Kidney epithelial cell (primary cell): ENCODE measurements at regions not wholly inside any gene's neighbourhood (a gene's known extent, or its start where the extent isn't known, plus 50 kb on each side); places are given as distances from the start of the nearest gene placed in this dataset.

Experiments used
- DNase-seq: peaks from one replicate; pipeline ENCODE4 v3.0.0-alpha.2; 2010; ENCODE audit warnings: low read depth
- H3K27me3 ChIP-seq: 2 replicates; pipeline ENCODE4 v1.6.0; 2011; ENCODE audit warnings: low read length; ENCODE audit not compliant: control insufficient read depth, insufficient read depth
- H3K36me3 ChIP-seq: 2 replicates; pipeline ENCODE4 v1.5.1; 2011; ENCODE audit warnings: low read length; ENCODE audit not compliant: control insufficient read depth, insufficient read depth
- H3K4me3 ChIP-seq: 2 replicates; pipeline ENCODE4 v1.5.1; 2011; ENCODE audit warnings: low read depth, mild to moderate bottlenecking, control low read depth, low read length
- TF ChIP-seq, protein P1 (sequence below): IDR thresholded peaks from 2 replicates; pipeline ENCODE4 v1.5.1; 2011; ENCODE audit warnings: mild to moderate bottlenecking, moderate library complexity, low read length, control low read depth, inconsistent platforms; ENCODE audit not compliant: insufficient read depth, poor library complexity, severe bottlenecking

- DNase-seq = no peak
- TF ChIP-seq, protein P1, sequence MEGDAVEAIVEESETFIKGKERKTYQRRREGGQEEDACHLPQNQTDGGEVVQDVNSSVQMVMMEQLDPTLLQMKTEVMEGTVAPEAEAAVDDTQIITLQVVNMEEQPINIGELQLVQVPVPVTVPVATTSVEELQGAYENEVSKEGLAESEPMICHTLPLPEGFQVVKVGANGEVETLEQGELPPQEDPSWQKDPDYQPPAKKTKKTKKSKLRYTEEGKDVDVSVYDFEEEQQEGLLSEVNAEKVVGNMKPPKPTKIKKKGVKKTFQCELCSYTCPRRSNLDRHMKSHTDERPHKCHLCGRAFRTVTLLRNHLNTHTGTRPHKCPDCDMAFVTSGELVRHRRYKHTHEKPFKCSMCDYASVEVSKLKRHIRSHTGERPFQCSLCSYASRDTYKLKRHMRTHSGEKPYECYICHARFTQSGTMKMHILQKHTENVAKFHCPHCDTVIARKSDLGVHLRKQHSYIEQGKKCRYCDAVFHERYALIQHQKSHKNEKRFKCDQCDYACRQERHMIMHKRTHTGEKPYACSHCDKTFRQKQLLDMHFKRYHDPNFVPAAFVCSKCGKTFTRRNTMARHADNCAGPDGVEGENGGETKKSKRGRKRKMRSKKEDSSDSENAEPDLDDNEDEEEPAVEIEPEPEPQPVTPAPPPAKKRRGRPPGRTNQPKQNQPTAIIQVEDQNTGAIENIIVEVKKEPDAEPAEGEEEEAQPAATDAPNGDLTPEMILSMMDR = no peak
- H3K27me3 ChIP-seq = no peaks in the 10 kb centered on the region
- H3K4me3 ChIP-seq = no peak overlapping the region
- no peaks in the 10 kb centered on the region for H3K36me3 ChIP-seq
Measured at GRCh38 chr4:86483773-86484172, 110.3 kb upstream of the PTPN13 start.

DNA sequence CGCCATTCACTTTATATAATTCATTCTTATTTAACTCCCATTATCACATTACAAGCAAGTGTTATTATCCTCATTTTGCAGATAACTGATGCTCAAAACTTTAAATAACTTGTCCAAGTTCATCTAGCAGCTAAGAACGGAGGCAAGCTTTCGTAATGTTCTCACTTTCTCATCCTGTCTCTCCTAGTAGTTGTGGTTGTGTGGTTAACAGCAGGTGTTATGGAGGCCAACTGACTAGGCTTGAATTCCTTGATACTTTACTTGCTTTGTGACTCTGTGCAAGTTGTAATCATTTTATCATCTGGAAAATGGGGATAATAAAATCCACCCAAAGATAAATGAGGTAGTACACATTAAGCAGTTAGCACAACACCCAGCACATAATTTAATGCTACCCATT, 109.9 kb upstream of the PTPN13 start:
- H3K4me3 ChIP-seq = no peak overlapping the region
- DNase-seq = no peak
- no peaks in the 10 kb centered on the region for H3K36me3 ChIP-seq
- TF ChIP-seq, protein P1 = no peak
- H3K27me3 ChIP-seq = no peaks in the 10 kb centered on the region

GRCh38 chr4:86487738-86488348, 106.3 kb upstream of the PTPN13 start:
- Histone ChIP-seq H3K4me3 (no peak overlapping the region), H3K27me3 (no peaks in the 10 kb centered on the region), H3K36me3 (no peaks in the 10 kb centered on the region)
- TF ChIP-seq, protein P1 = no peak
- DNase-seq = no peak

GRCh38 chr4:86493460-86493859, 100.7 kb upstream of the PTPN13 start:
- no peaks in the 10 kb centered on the region for H3K36me3 ChIP-seq
- no peak for DNase-seq
- TF ChIP-seq, protein P1 = no peak

DNA sequence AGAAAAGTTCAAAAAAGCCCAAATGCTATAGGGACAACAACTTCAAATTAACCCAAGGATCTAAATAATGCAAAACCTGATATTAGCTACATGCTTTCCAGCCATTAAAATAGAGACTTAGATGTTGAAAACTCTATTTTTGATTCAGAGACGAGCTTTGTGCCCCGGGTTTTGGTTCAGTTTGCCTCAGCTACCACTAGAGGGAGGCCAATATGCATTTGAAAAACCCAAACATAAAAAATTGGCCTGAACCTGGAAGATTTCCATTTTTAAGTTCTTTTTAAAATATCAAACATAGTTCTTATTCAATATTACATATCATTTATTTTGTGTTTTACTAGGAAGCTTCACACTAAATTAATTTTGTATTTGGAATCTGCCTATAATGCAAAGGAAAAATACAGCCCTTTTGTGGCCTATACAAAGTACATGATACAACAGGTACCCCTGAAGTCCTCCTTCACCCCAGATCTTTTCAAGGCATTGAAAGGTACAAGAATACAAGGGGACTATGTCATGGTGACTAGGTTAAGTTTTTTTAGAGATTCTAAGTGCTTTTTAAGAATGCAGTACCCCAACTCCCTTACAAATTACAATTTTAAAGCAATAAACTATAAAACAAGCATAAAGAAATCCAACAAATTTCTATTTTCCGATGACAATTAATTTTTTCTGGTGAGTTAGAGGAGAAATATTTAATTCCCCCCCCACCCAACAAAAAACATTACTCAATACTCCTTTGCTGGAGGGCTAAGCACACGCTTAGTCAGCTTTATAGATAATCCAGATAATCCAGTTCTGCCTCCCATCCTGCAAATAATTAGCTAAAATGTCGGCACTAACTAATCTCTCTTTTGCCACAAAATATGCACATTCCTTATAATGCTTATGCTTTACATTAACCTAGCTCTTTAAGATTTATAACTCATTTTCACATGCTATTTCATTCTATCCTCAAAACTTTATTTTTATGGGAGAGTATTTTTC, 97.7 kb upstream of the PTPN13 start:
- DNase-seq = no peak

More at GRCh38 chr4:86493460-86493859, 100.7 kb upstream of the PTPN13 start:
- H3K4me3 ChIP-seq = no peak overlapping the region
- H3K27me3 ChIP-seq = no peaks in the 10 kb centered on the region

More for the DNA sequence above, 97.7 kb upstream of the PTPN13 start:
- Histone ChIP-seq H3K4me3 (no peak overlapping the region), H3K36me3 (no peaks in the 10 kb centered on the region), H3K27me3 (no peaks in the 10 kb centered on the region)
- TF ChIP-seq, protein P1 = peak; percentile 89
